Keratinocyte (primary cell): ENCODE measurements at regions not wholly inside any gene's neighbourhood (a gene's known extent, or its start where the extent isn't known, plus 50 kb on each side); places are given as distances from the start of the nearest gene placed in this dataset.

Experiments
- DNase-seq: peaks from one replicate; pipeline ENCODE4 v3.0.0-alpha.2; 2011; ENCODE audit warnings: low read depth, missing footprints, low spot score
- FAIRE-seq: peaks from 2 replicates; lab custom pipeline; 2011; peaks lifted over from hg19 to GRCh38; lab: Jason Lieb, UNC
- H2AFZ ChIP-seq: 2 replicates; pipeline ENCODE4 v1.6.0; 2012; ENCODE audit warnings: low read length, control low read depth, inconsistent platforms; ENCODE audit not compliant: control insufficient read depth
- H3K27ac ChIP-seq: 2 replicates; pipeline ENCODE4 v1.5.1; 2011; ENCODE audit warnings: low read length; ENCODE audit not compliant: control insufficient read depth, insufficient read depth
- H3K27me3 ChIP-seq: 3 replicates; pipeline ENCODE4 v1.6.0; 2011; ENCODE audit warnings: low read length; ENCODE audit not compliant: control insufficient read depth, insufficient read depth; ENCODE audit errors: extremely low read depth
- H3K36me3 ChIP-seq, 2 experiments: 2 replicates in 1 of 2; 3 replicates in 1 of 2; pipeline ENCODE4 v1.5.1; 2011; ENCODE audit warnings: low read length in 2 of 2, mild to moderate bottlenecking in 1 of 2; ENCODE audit not compliant: control insufficient read depth in 2 of 2, insufficient read depth in 2 of 2; ENCODE audit errors: extremely low read depth in 1 of 2
- H3K4me1 ChIP-seq: 3 replicates; pipeline ENCODE4 v1.5.1; 2011; ENCODE audit warnings: low read length; ENCODE audit not compliant: control insufficient read depth, insufficient read depth; ENCODE audit errors: extremely low read depth
- H3K4me2 ChIP-seq: 3 replicates; pipeline ENCODE4 v1.6.0; 2011; ENCODE audit warnings: low read depth, low read length; ENCODE audit not compliant: control insufficient read depth, insufficient read depth; ENCODE audit errors: extremely low read depth
- H3K4me3 ChIP-seq, 3 experiments: fragments of 200-600 bp in 1 of 3; sonication (generic) in 1 of 3; 2 replicates in 2 of 3; 3 replicates in 1 of 3; pipeline ENCODE4 v1.5.1; 2011 to 2016; ENCODE audit warnings: low read length in 3 of 3, mild to moderate bottlenecking in 3 of 3, control low read depth in 2 of 3, inconsistent platforms in 1 of 3, low read depth in 1 of 3, mixed read lengths in 1 of 3, mixed run types in 1 of 3, moderate library complexity in 1 of 3; ENCODE audit not compliant: control insufficient read depth in 2 of 3, insufficient read depth in 2 of 3; ENCODE audit errors: extremely low read depth in 1 of 3
- H3K79me2 ChIP-seq: 2 replicates; pipeline ENCODE4 v1.6.0; 2012; ENCODE audit warnings: low read length; ENCODE audit not compliant: control insufficient read depth, insufficient read depth
- H3K9ac ChIP-seq: 3 replicates; pipeline ENCODE4 v1.6.0; 2011; ENCODE audit warnings: low read length; ENCODE audit not compliant: control insufficient read depth, insufficient read depth; ENCODE audit errors: extremely low read depth
- H3K9me1 ChIP-seq: 3 replicates; pipeline ENCODE4 v1.6.0; 2011; ENCODE audit warnings: low read length; ENCODE audit not compliant: control insufficient read depth, insufficient read depth; ENCODE audit errors: extremely low read depth
- H3K9me3 ChIP-seq: 2 replicates; pipeline ENCODE4 v1.5.1; 2012; ENCODE audit warnings: low read depth, low read length; ENCODE audit not compliant: control insufficient read depth
- H4K20me1 ChIP-seq: 3 replicates; pipeline ENCODE4 v1.6.0; 2011; ENCODE audit warnings: low read length; ENCODE audit not compliant: control insufficient read depth, insufficient read depth; ENCODE audit errors: extremely low read depth
- CTCF ChIP-seq, 3 experiments: IDR thresholded peaks in 1 of 3; conservative IDR thresholded peaks in 1 of 3; optimal IDR thresholded peaks in 1 of 3; 2 replicates in 2 of 3; 3 replicates in 1 of 3; pipeline versions ENCODE3 to v1.5.1; 2011; ENCODE audit warnings: low read length in 3 of 3, mild to moderate bottlenecking in 3 of 3, moderate library complexity in 2 of 3, control low read depth in 1 of 3, inconsistent platforms in 1 of 3; ENCODE audit not compliant: insufficient read depth in 2 of 3; ENCODE audit errors: extremely low read depth in 1 of 3
- EZH2 ChIP-seq: IDR thresholded peaks from one replicate; pipeline ENCODE4 v1.6.1; 2012; ENCODE audit warnings: inconsistent platforms, mild to moderate bottlenecking, low read length, moderate library complexity
- dilution Hi-C: fragments of 300-500 bp; cut with MboI; formaldehyde crosslinking; loops from one replicate; pipeline ENCODE4 v1.7.0; 2020; ENCODE audit warnings: low sequenced_read_pairs; ENCODE audit not compliant: extremely low pct_ligation_motif_present

GRCh38 chr4:41375561-41375960, 118.8 kb downstream of the UCHL1 start:
- Histone ChIP-seq H2AFZ (no peak overlapping the region), H3K9me3 (no peaks in the 10 kb centered on the region), H3K9ac (no peak overlapping the region), H3K4me1 (no peaks in the 10 kb centered on the region), H3K9me1 (no peaks in the 10 kb centered on the region), H3K4me3 (no peak overlapping the region), H3K36me3 (no peaks in the 10 kb centered on the region), H3K79me2 (no peaks in the 10 kb centered on the region), H3K4me2 (no peak overlapping the region), H4K20me1 (no peaks in the 10 kb centered on the region), H3K27me3 (peaks cover 5% of the 10 kb centered on the region), H3K27ac (no peak overlapping the region)
- FAIRE-seq (no peak), DNase-seq (no peak)
- TF ChIP-seq CTCF (optimal IDR thresholded peaks at IDR 0.05 in 1 of 3, IDR thresholded peaks at IDR 0.05 in 1 of 3, conservative IDR thresholded peaks at IDR 0.05 in 1 of 3; ENCODE audit: extremely low read depth in 1 of 3, insufficient read depth in 2 of 3, low read length in 3 of 3) (no peak), EZH2 (no peak)
- dilution Hi-C loops, result no loop called here

- H3K79me2 ChIP-seq, result no peaks in the 10 kb centered on the region
- no peaks in the 10 kb centered on the region for H3K9me1 ChIP-seq
- dilution Hi-C loops, result no loop called here
- no peak overlapping the region for H2AFZ ChIP-seq
- H4K20me1 ChIP-seq, result no peaks in the 10 kb centered on the region
- peaks cover 5% of the 10 kb centered on the region for H3K27me3 ChIP-seq
- H3K9me3 ChIP-seq, result no peaks in the 10 kb centered on the region
- H3K4me3 ChIP-seq, result no peak overlapping the region
- no peak for DNase-seq
- H3K36me3 ChIP-seq, result no peaks in the 10 kb centered on the region
- H3K9ac ChIP-seq, result no peak overlapping the region
- TF ChIP-seq CTCF (optimal IDR thresholded peaks at IDR 0.05 in 1 of 3, IDR thresholded peaks at IDR 0.05 in 1 of 3, conservative IDR thresholded peaks at IDR 0.05 in 1 of 3; ENCODE audit: extremely low read depth in 1 of 3, insufficient read depth in 2 of 3, low read length in 3 of 3) (no peak), EZH2 (no peak)
- H3K27ac ChIP-seq, result no peak overlapping the region
- no peaks in the 10 kb centered on the region for H3K4me1 ChIP-seq
- FAIRE-seq, result no peak
- no peak overlapping the region for H3K4me2 ChIP-seq
Measured at GRCh38 chr4:41377196-41377595, 120.5 kb downstream of the UCHL1 start.
